ENCODE measurements at regions not wholly inside any gene's neighbourhood (a gene's known extent, or its start where the extent isn't known, plus 50 kb on each side); places are given as distances from the start of the nearest gene placed in this dataset.

DNA sequence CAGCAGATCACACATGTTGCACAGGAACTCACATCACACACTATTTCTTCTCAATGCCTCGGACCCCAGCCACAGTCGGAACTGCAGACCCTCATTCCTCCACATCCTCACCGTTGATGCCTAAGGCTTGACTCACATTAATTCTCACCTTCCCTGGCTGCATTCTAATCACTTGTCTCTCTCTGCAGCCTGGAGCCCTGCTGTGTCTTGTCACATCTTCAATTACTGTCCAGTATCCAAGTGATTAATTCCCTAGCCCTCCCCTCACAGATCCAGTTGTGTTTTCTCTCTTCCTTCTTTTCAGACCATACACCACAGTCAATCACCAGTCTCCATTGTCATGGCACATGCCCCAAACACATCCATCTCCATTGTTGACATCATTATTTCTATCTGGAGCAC, 592.4 kb upstream of the IGFBP3 start:
- Histone ChIP-seq H3K4me2 (ENCODE audit: low read length) (no peak overlapping the region), H3K4me3 (replicated peaks in 1 of 2; ENCODE audit: low read depth in 1 of 2, low read length in 2 of 2) (no peak overlapping the region), H3K9me3 (ENCODE audit: control insufficient read depth in 1 of 2, insufficient read depth in 1 of 2, low read depth in 1 of 2, low read length in 2 of 2) (no peaks in the 10 kb centered on the region), H3K9ac (ENCODE audit: low read length) (no peak overlapping the region), H3K27ac (ENCODE audit: low read depth, low read length) (no peak overlapping the region), H3K36me3 (ENCODE audit: control insufficient read depth in 1 of 2, insufficient read depth in 2 of 2, low read length in 2 of 2) (no peaks in the 10 kb centered on the region), H4K20me1 (ENCODE audit: insufficient read depth) (no peaks in the 10 kb centered on the region), H3K27me3 (ENCODE audit: insufficient read depth, low read length) (no peaks in the 10 kb centered on the region), H3K9me2 (ENCODE audit: insufficient read depth) (no peaks in the 10 kb centered on the region), H3K4me1 (ENCODE audit: control insufficient read depth in 1 of 2, insufficient read depth in 2 of 2, low read length in 2 of 2) (no peaks in the 10 kb centered on the region), H2AFZ (ENCODE audit: low read depth, low read length, poor library complexity, severe bottlenecking) (no peak overlapping the region), H3K79me2 (ENCODE audit: insufficient read depth, low read length) (no peaks in the 10 kb centered on the region)
- CTCF ChIA-PET = no interaction called here
- DNase-seq (ENCODE audit: low read depth, low spot score) = no peak
- ATAC-seq = no peak
- RAD21 ChIA-PET (ENCODE audit: low non-redundant PET in 1 of 2, low total read pairs in 2 of 2, uncharacterized antibody in 2 of 2, unreplicated experiment in 2 of 2) = no interaction called here
- POLR2A ChIA-PET = no interaction called here
- intact Hi-C loops (cut with micrococcal nuclease) = no loop called here
- TF ChIP-seq JUND (IDR thresholded peaks at IDR 0.05) (no peak), EGR1 (IDR thresholded peaks at IDR 0.05; ENCODE audit: low read depth) (no peak), RAD21 (IDR thresholded peaks at IDR 0.05; ENCODE audit: low read depth) (no peak), POLR2A (IDR thresholded peaks at IDR 0.05; ENCODE audit: borderline replicate concordance, extremely low read depth, insufficient read depth, insufficient read length) (no peak), YY1 (IDR thresholded peaks at IDR 0.05; ENCODE audit: extremely low read depth, insufficient replicate concordance, low read depth, low read length) (no peak)
- TF ChIP-seq, protein P1, sequence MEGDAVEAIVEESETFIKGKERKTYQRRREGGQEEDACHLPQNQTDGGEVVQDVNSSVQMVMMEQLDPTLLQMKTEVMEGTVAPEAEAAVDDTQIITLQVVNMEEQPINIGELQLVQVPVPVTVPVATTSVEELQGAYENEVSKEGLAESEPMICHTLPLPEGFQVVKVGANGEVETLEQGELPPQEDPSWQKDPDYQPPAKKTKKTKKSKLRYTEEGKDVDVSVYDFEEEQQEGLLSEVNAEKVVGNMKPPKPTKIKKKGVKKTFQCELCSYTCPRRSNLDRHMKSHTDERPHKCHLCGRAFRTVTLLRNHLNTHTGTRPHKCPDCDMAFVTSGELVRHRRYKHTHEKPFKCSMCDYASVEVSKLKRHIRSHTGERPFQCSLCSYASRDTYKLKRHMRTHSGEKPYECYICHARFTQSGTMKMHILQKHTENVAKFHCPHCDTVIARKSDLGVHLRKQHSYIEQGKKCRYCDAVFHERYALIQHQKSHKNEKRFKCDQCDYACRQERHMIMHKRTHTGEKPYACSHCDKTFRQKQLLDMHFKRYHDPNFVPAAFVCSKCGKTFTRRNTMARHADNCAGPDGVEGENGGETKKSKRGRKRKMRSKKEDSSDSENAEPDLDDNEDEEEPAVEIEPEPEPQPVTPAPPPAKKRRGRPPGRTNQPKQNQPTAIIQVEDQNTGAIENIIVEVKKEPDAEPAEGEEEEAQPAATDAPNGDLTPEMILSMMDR (IDR thresholded peaks at IDR 0.05 in 2 of 3, conservative IDR thresholded peaks at IDR 0.05 in 1 of 3; ENCODE audit: borderline replicate concordance in 1 of 3, insufficient read depth in 1 of 3, low read depth in 2 of 3, low read length in 2 of 3) = no peak
- BruUV-seq (replicated peaks) = no TSS peak

DNA sequence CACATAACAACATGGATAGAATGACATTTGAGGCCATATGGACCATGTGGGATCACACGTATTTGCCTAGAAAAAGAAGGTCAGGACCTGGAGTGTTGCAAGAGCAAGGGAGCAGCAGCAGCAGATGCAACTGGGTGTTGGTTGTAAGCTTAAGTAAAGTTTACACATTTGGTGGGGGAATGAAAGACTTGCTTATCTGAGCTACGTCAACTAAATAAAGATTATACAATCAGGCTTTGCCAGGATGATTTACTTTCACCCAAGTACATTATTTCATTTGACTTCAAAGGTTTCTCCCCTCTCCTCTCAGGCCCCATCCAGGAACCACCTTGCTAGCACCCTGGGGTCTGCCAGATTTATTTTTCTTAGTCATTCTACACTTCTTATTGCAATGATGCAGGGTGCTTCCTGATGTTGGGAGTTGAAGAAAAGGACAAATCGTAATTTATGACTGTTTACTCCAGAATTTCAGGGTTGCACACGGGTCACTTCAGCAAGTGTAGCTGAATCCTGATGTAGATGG, 591.9 kb upstream of the IGFBP3 start:
- no peak for ATAC-seq
- no peaks in the 10 kb centered on the region for H3K9me3 ChIP-seq (ENCODE audit: control insufficient read depth in 1 of 2, insufficient read depth in 1 of 2, low read depth in 1 of 2, low read length in 2 of 2)
- no peaks in the 10 kb centered on the region for H3K36me3 ChIP-seq (ENCODE audit: control insufficient read depth in 1 of 2, insufficient read depth in 2 of 2, low read length in 2 of 2)
- DNase-seq (ENCODE audit: low read depth, low spot score) = no peak
- ChIA-PET POLR2A (no interaction called here), RAD21 (ENCODE audit: low non-redundant PET in 1 of 2, low total read pairs in 2 of 2, uncharacterized antibody in 2 of 2, unreplicated experiment in 2 of 2) (no interaction called here), CTCF (no interaction called here)
- no peaks in the 10 kb centered on the region for H3K79me2 ChIP-seq (ENCODE audit: insufficient read depth, low read length)
- H3K4me1 ChIP-seq (ENCODE audit: control insufficient read depth in 1 of 2, insufficient read depth in 2 of 2, low read length in 2 of 2) = no peaks in the 10 kb centered on the region
- no peak overlapping the region for H2AFZ ChIP-seq (ENCODE audit: low read depth, low read length, poor library complexity, severe bottlenecking)
- no peak overlapping the region for H3K4me3 ChIP-seq (replicated peaks in 1 of 2; ENCODE audit: low read depth in 1 of 2, low read length in 2 of 2)
- BruUV-seq (replicated peaks) = no TSS peak
- H3K4me2 ChIP-seq (ENCODE audit: low read length) = no peak overlapping the region
- no peak overlapping the region for H3K9ac ChIP-seq (ENCODE audit: low read length)
- intact Hi-C loops (cut with micrococcal nuclease) = no loop called here
- H3K27me3 ChIP-seq (ENCODE audit: insufficient read depth, low read length) = no peaks in the 10 kb centered on the region
- H4K20me1 ChIP-seq (ENCODE audit: insufficient read depth) = no peaks in the 10 kb centered on the region
- no peaks in the 10 kb centered on the region for H3K9me2 ChIP-seq (ENCODE audit: insufficient read depth)
- no peak overlapping the region for H3K27ac ChIP-seq (ENCODE audit: low read depth, low read length)
- TF ChIP-seq SRF (IDR thresholded peaks at IDR 0.05; ENCODE audit: low read depth) (no peak), RAD21 (IDR thresholded peaks at IDR 0.05; ENCODE audit: low read depth) (no peak), ZFX (IDR thresholded peaks at IDR 0.05) (no peak), ZNF274 (IDR thresholded peaks at IDR 0.05; ENCODE audit: low read depth, low read length) (no peak), TCF7L2 (IDR thresholded peaks at IDR 0.05; ENCODE audit: borderline replicate concordance, extremely low read depth, insufficient read depth, insufficient read length) (no peak)
- TF ChIP-seq, protein P2, sequence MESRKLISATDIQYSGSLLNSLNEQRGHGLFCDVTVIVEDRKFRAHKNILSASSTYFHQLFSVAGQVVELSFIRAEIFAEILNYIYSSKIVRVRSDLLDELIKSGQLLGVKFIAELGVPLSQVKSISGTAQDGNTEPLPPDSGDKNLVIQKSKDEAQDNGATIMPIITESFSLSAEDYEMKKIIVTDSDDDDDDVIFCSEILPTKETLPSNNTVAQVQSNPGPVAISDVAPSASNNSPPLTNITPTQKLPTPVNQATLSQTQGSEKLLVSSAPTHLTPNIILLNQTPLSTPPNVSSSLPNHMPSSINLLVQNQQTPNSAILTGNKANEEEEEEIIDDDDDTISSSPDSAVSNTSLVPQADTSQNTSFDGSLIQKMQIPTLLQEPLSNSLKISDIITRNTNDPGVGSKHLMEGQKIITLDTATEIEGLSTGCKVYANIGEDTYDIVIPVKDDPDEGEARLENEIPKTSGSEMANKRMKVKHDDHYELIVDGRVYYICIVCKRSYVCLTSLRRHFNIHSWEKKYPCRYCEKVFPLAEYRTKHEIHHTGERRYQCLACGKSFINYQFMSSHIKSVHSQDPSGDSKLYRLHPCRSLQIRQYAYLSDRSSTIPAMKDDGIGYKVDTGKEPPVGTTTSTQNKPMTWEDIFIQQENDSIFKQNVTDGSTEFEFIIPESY (IDR thresholded peaks at IDR 0.05; ENCODE audit: extremely low read depth, insufficient replicate concordance, low read length) = no peak
- TF ChIP-seq, protein P3, sequence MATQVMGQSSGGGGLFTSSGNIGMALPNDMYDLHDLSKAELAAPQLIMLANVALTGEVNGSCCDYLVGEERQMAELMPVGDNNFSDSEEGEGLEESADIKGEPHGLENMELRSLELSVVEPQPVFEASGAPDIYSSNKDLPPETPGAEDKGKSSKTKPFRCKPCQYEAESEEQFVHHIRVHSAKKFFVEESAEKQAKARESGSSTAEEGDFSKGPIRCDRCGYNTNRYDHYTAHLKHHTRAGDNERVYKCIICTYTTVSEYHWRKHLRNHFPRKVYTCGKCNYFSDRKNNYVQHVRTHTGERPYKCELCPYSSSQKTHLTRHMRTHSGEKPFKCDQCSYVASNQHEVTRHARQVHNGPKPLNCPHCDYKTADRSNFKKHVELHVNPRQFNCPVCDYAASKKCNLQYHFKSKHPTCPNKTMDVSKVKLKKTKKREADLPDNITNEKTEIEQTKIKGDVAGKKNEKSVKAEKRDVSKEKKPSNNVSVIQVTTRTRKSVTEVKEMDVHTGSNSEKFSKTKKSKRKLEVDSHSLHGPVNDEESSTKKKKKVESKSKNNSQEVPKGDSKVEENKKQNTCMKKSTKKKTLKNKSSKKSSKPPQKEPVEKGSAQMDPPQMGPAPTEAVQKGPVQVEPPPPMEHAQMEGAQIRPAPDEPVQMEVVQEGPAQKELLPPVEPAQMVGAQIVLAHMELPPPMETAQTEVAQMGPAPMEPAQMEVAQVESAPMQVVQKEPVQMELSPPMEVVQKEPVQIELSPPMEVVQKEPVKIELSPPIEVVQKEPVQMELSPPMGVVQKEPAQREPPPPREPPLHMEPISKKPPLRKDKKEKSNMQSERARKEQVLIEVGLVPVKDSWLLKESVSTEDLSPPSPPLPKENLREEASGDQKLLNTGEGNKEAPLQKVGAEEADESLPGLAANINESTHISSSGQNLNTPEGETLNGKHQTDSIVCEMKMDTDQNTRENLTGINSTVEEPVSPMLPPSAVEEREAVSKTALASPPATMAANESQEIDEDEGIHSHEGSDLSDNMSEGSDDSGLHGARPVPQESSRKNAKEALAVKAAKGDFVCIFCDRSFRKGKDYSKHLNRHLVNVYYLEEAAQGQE (IDR thresholded peaks at IDR 0.05; ENCODE audit: low read depth) = no peak
- TF ChIP-seq, protein P4, sequence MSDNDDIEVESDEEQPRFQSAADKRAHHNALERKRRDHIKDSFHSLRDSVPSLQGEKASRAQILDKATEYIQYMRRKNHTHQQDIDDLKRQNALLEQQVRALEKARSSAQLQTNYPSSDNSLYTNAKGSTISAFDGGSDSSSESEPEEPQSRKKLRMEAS (IDR thresholded peaks at IDR 0.05) = no peak
